HepG2 (cell line): ENCODE measurements at regions not wholly inside any gene's neighbourhood (a gene's known extent, or its start where the extent isn't known, plus 50 kb on each side); places are given as distances from the start of the nearest gene placed in this dataset.

Source experiments
- ATAC-seq: fragments of 200-7000 bp; cut with Tn5 transposase; 3 replicates; pipeline ENCODE4 v1.9.1; 2020; ENCODE audit warnings: mild to moderate bottlenecking, moderate library complexity
- BruUV-seq: library from RNA; stranded (reverse); fragments of 400-500 nt; replicated peaks from 2 replicates; lab custom pipeline; 2021; lab: Mats Ljungman, UMichigan
- CTCF ChIA-PET: fragments of 300-600 bp; formaldehyde crosslinking; extraction: SDS; loops from one replicate; lab custom pipeline; 2021; ENCODE audit warnings: low total read pairs, inconsistent platforms, low intra/inter-chr PET ratio; lab: Yijun Ruan, JAX
- POLR2A ChIA-PET: fragments of 350-600 bp; sonication (Branson Sonifier 250); formaldehyde crosslinking; loops from one replicate; lab custom pipeline; 2020; ENCODE audit warnings: antibody characterized with exemption, inconsistent platforms; lab: Yijun Ruan, JAX
- DNase-seq: peaks from one replicate; pipeline ENCODE4 v3.0.0-alpha.2; 2015; ENCODE audit warnings: low spot score
- FAIRE-seq: peaks from 3 replicates; lab custom pipeline; 2011; peaks lifted over from hg19 to GRCh38; lab: Jason Lieb, UNC
- H2AFZ ChIP-seq: one replicate; pipeline ENCODE4 v1.6.1; 2011; ENCODE audit warnings: low read length, inconsistent platforms
- H3K27ac ChIP-seq: fragments of 300-600 bp; 3 replicates; pipeline ENCODE4 v1.8.0; 2011; ENCODE audit warnings: mixed run types, mild to moderate bottlenecking, mixed read lengths, low read length, inconsistent platforms; ENCODE audit not compliant: insufficient read depth; ENCODE audit errors: extremely low read length
- H3K27me3 ChIP-seq, 2 experiments: fragments of 200-600 bp in 1 of 2; 2 replicates in 1 of 2; 3 replicates in 1 of 2; pipeline versions ENCODE4 v1.6.0 to v1.8.0; 2011; ENCODE audit warnings: low read length in 2 of 2, mild to moderate bottlenecking in 2 of 2, moderate library complexity in 2 of 2, inconsistent platforms in 1 of 2; ENCODE audit not compliant: insufficient read depth in 2 of 2, control insufficient read depth in 1 of 2
- H3K36me3 ChIP-seq, 2 experiments: fragments of 200-600 bp in 1 of 2; replicated peaks in 1 of 2; 2 replicates in 1 of 2; 3 replicates in 1 of 2; pipeline versions ENCODE4 v1.5.1 to v1.8.0; 2011; ENCODE audit warnings: low read length in 2 of 2, inconsistent platforms in 1 of 2; ENCODE audit not compliant: insufficient read depth in 2 of 2, control insufficient read depth in 1 of 2
- H3K4me1 ChIP-seq: 2 replicates; pipeline ENCODE4 v1.5.1; 2012; ENCODE audit warnings: low read length, inconsistent platforms; ENCODE audit not compliant: insufficient read depth
- H3K4me2 ChIP-seq: 2 replicates; pipeline ENCODE4 v1.6.0; 2011; ENCODE audit warnings: low read depth, low read length, inconsistent platforms
- H3K4me3 ChIP-seq, 3 experiments: fragments of 200-600 bp in 1 of 3; sonication (generic), shearing (Covaris generic) in 1 of 3; replicated peaks in 1 of 3; 2 replicates each; pipeline ENCODE4 v1.5.1; 2011 to 2016; ENCODE audit warnings: low read length in 3 of 3, inconsistent platforms in 2 of 3, low read depth in 2 of 3, mild to moderate bottlenecking in 2 of 3, control low read depth in 1 of 3, mixed read lengths in 1 of 3; ENCODE audit not compliant: insufficient read depth in 1 of 3
- H3K79me2 ChIP-seq: one replicate; pipeline ENCODE4 v1.6.1; 2011; ENCODE audit warnings: low read length, inconsistent platforms; ENCODE audit not compliant: insufficient read depth
- H3K9ac ChIP-seq: 2 replicates; pipeline ENCODE4 v1.6.0; 2011; ENCODE audit warnings: mild to moderate bottlenecking, low read depth, low read length, inconsistent platforms; ENCODE audit not compliant: insufficient read depth
- H3K9me3 ChIP-seq: 2 replicates; pipeline ENCODE4 v1.5.1; 2012; ENCODE audit warnings: mild to moderate bottlenecking, low read length
- H4K20me1 ChIP-seq: 2 replicates; pipeline ENCODE4 v1.6.0; 2011; ENCODE audit warnings: inconsistent platforms, mild to moderate bottlenecking, low read length, moderate library complexity; ENCODE audit not compliant: insufficient read depth
- AHDC1 ChIP-seq: sonication (generic); formaldehyde crosslinking; IDR thresholded peaks from 2 replicates; pipeline ENCODE4 v1.5.1; 2020; ENCODE audit warnings: mild to moderate bottlenecking, missing genetic modification reagents, borderline replicate concordance
- ARID5B ChIP-seq: IDR thresholded peaks from 2 replicates; pipeline ENCODE4 v1.4.0; 2020; ENCODE audit warnings: mild to moderate bottlenecking, missing genetic modification reagents
- FLYWCH1 ChIP-seq: sonication (generic); formaldehyde crosslinking; IDR thresholded peaks from 2 replicates; pipeline ENCODE4 v1.8.1; 2023; ENCODE audit warnings: mild to moderate bottlenecking, missing genetic modification reagents
- FOXA3 ChIP-seq: IDR thresholded peaks from 2 replicates; pipeline ENCODE4 v1.6.1; 2016; ENCODE audit warnings: missing genetic modification reagents, missing compliant biosample characterization
- IKZF1 ChIP-seq: fragments of 450-650 bp; IDR thresholded peaks from 2 replicates; pipeline ENCODE4 v1.7.1; 2016
- MED8 ChIP-seq: sonication (generic); formaldehyde crosslinking; IDR thresholded peaks from 2 replicates; pipeline ENCODE4 v1.8.1; 2023; ENCODE audit warnings: mild to moderate bottlenecking, missing genetic modification reagents; ENCODE audit not compliant: insufficient replicate concordance
- NCOA2 ChIP-seq: sonication (generic); formaldehyde crosslinking; IDR thresholded peaks from 2 replicates; pipeline ENCODE4 v1.8.0; 2022; ENCODE audit warnings: inconsistent platforms
- TGIF2 ChIP-seq: IDR thresholded peaks from 2 replicates; pipeline ENCODE4 v1.6.1; 2016; ENCODE audit warnings: control low read depth, missing compliant biosample characterization
- ZNF280D ChIP-seq: sonication (generic); formaldehyde crosslinking; IDR thresholded peaks from 2 replicates; pipeline ENCODE4 v1.5.1; 2020; ENCODE audit warnings: mild to moderate bottlenecking, missing genetic modification reagents
- WGBS: methylation state at CpG from one replicate; pipeline ENCODE4 v1.1.6; 2017; ENCODE audit warnings: low lambda C conversion rate; 5-methylcytosine and 5-hydroxymethylcytosine counted together
- in situ Hi-C: cut with HindIII; loops from 2 replicates; pipeline ENCODE4 v1.10.0; 2017; ENCODE audit warnings: low pct_unique_long_range_greater_than_20kb; ENCODE audit not compliant: extremely low pct_ligation_motif_present
- intact Hi-C: fragments of 100-400 bp; cut with micrococcal nuclease; formaldehyde crosslinking; loops from one replicate; pipeline ENCODE4 v1.10.0; 2022; ENCODE audit not compliant: unreplicated experiment

- TF ChIP-seq AHDC1 (peak; percentile 58; the same call in 1 of the 2 replicates), NCOA2 (CRISPR knock-in tag) (no peak), FOXA3 (CRISPR knock-in tag) (peak; percentile 37; the same call in 1 of the 2 replicates), TGIF2 (CRISPR knock-in tag) (no peak)
Observed at GRCh38 chr12:92543359-92543758, 159.4 kb upstream of the PLEKHG7 start (continued).

GRCh38 chr12:92541731-92542130 lies 161.1 kb upstream of the PLEKHG7 start:
- H3K4me2 ChIP-seq = no peak overlapping the region
- in situ Hi-C loops = no loop called here
- no peak for TF ChIP-seq IKZF1
- TF ChIP-seq MED8 (CRISPR knock-in tag) = no peak
- no peak for TF ChIP-seq ARID5B (CRISPR knock-in tag)
- no peak for TF ChIP-seq NCOA2 (CRISPR knock-in tag)
- TF ChIP-seq ZNF280D = no peak
- no peak for TF ChIP-seq FLYWCH1 (CRISPR knock-in tag)
- no peaks in the 10 kb centered on the region for H3K9me3 ChIP-seq
- 60% methylated on average over 2 of the region's 2 CpGs for WGBS
- H4K20me1 ChIP-seq = no peaks in the 10 kb centered on the region
- ATAC-seq (no peak), DNase-seq (no peak), FAIRE-seq (no peak)
- no peaks in the 10 kb centered on the region for H3K79me2 ChIP-seq
- no peak overlapping the region for H3K4me3 ChIP-seq
- H3K9ac ChIP-seq = no peak overlapping the region
- BruUV-seq = no TSS peak
- H3K27me3 ChIP-seq = no peaks in the 10 kb centered on the region
- peaks cover 25% of the 10 kb centered on the region for H3K4me1 ChIP-seq
- ChIA-PET POLR2A (no interaction called here), CTCF (no interaction called here)
- intact Hi-C loops = no loop called here
- no peak overlapping the region for H3K27ac ChIP-seq
- H2AFZ ChIP-seq = no peak overlapping the region
- no peaks in the 10 kb centered on the region for H3K36me3 ChIP-seq
